ENCODE measurements at regions not wholly inside any gene's neighbourhood (a gene's known extent, or its start where the extent isn't known, plus 50 kb on each side); places are given as distances from the start of the nearest gene placed in this dataset.

GRCh38 chr11:82403640-82404305, 329.9 kb downstream of the FAM181B start:
- no peak for TF ChIP-seq CTCF (IDR thresholded peaks at IDR 0.05; ENCODE audit: extremely low read depth in 1 of 2, insufficient read depth in 1 of 2, low read depth in 1 of 2, low read length in 2 of 2)
- no peak for TF ChIP-seq MYC (IDR thresholded peaks at IDR 0.05; ENCODE audit: low read depth, low read length)
- no peak for TF ChIP-seq POLR2A (IDR thresholded peaks at IDR 0.05; ENCODE audit: low read depth, low read length)
- no peak for TF ChIP-seq POLR2AphosphoS5 (IDR thresholded peaks at IDR 0.05; ENCODE audit: insufficient read depth, low read depth, low read length)
- TF ChIP-seq JUN (IDR thresholded peaks at IDR 0.05; ENCODE audit: borderline replicate concordance, insufficient read depth, insufficient read length, low read depth), result no peak
- no peak for TF ChIP-seq MAX (IDR thresholded peaks at IDR 0.05; ENCODE audit: insufficient read depth, insufficient read length)
- no peak for TF ChIP-seq EZH2 (IDR thresholded peaks at IDR 0.05; ENCODE audit: borderline replicate concordance, low read depth, low read length, severe bottlenecking)
- TF ChIP-seq GATA2 (IDR thresholded peaks at IDR 0.05; ENCODE audit: insufficient read depth, insufficient read length, low read depth, low read length), result no peak
